ENCODE measurements at regions not wholly inside any gene's neighbourhood (a gene's known extent, or its start where the extent isn't known, plus 50 kb on each side); places are given as distances from the start of the nearest gene placed in this dataset.

GRCh38 chr4:178351185-178351584 lies 908.9 kb upstream of the AGA start:
- ATAC-seq (ENCODE audit: poor library complexity) (no peak), DNase-seq (no peak)
- intact Hi-C loops (cut with DNase I) = no loop called here

DNA sequence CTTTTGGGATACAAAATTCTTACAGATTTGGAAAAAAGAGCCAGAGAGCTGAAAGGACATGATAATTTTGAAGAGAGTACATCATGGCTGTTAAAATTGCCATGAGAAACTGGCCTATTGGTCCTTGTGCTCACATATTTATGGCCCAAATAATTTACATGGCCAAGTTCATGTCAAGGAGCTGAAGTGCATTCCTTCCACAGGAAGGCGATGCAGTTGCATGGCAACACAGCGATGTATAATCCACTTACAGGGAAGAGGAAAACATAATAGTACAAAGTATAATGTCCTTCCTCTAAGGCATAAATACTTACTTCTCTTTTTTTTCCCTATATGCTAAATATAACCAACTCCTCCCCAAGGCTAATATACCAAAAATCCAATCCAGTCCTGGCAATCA lies 914.5 kb upstream of the AGA start:
- intact Hi-C loops (cut with DNase I) = no loop called here
- ATAC-seq (ENCODE audit: poor library complexity) = no peak
- DNase-seq = no peak

DNA sequence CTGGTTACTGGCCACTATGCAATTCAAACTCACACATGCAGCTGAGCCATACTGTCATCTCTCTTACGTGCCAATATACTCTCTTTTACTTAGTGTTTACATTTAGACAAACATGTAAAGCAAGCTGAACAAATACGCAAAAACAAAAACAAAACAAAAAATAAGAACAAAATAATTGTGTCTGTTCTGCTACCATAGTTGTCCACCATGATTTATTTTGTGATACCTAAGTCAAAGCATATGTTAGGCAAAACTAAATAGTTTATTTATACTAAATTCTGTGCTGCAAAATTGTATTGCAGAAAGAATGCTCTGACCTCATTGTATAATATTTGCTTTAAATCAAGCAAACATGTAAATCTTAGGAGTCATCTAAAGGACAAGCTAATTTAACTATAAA lies 943.2 kb upstream of the AGA start:
- intact Hi-C loops (cut with DNase I) = no loop called here
- DNase-seq = no peak
- ATAC-seq (ENCODE audit: poor library complexity) = no peak

GRCh38 chr4:178387756-178388155 lies 945.5 kb upstream of the AGA start:
- intact Hi-C loops (cut with DNase I) = no loop called here
- ATAC-seq (ENCODE audit: poor library complexity) (no peak), DNase-seq (no peak)

GRCh38 chr4:178395798-178396197 lies 953.6 kb upstream of the AGA start:
- ATAC-seq (ENCODE audit: poor library complexity) = no peak
- intact Hi-C loops (cut with DNase I) = no loop called here
- no peak for DNase-seq

GRCh38 chr4:178412455-178412854 lies 970.2 kb upstream of the AGA start:
- DNase-seq = no peak
- ATAC-seq (ENCODE audit: poor library complexity) = no peak
- intact Hi-C loops (cut with DNase I) = no loop called here

- ATAC-seq (ENCODE audit: poor library complexity) = no peak
- intact Hi-C loops (cut with DNase I) = no loop called here
- no peak for DNase-seq
Observed at GRCh38 chr4:178414042-178414441, 971.8 kb upstream of the AGA start.

GRCh38 chr4:178414881-178415446 lies 972.7 kb upstream of the AGA start:
- intact Hi-C loops (cut with DNase I) = no loop called here
- DNase-seq (no peak), ATAC-seq (ENCODE audit: poor library complexity) (no peak)

DNA sequence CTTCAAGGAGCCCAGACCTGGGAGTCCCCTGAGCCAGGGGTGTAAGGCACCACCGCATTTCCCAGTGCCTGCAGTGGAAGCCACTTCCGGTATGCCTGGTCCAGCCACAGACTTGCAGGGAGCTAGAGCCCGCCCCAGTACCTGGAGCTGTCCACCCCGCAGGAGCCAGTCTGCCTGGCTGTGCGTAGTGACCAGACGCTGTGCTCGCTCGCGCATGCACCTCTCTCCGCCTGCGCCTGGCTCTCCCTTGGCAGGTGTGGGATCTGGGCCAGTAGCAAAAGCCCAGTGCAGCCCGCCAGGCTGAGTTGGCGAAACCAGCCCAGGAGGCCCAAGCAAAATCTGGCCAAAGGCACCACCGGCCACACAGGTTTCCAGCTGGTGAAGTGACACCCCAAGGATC lies 973.7 kb upstream of the AGA start:
- intact Hi-C loops (cut with DNase I) = no loop called here
- DNase-seq (no peak), ATAC-seq (ENCODE audit: poor library complexity) (no peak)

- no peak for DNase-seq
- peak; percentile 43 for ATAC-seq (ENCODE audit: poor library complexity)
- intact Hi-C loops (cut with DNase I) = no loop called here
Observed at GRCh38 chr4:178423366-178423765, 981.1 kb upstream of the AGA start.

GRCh38 chr4:178426871-178427270 lies 984.6 kb upstream of the AGA start:
- no peak for DNase-seq
- no peak for ATAC-seq (ENCODE audit: poor library complexity)
- intact Hi-C loops (cut with DNase I) = no loop called here

DNA sequence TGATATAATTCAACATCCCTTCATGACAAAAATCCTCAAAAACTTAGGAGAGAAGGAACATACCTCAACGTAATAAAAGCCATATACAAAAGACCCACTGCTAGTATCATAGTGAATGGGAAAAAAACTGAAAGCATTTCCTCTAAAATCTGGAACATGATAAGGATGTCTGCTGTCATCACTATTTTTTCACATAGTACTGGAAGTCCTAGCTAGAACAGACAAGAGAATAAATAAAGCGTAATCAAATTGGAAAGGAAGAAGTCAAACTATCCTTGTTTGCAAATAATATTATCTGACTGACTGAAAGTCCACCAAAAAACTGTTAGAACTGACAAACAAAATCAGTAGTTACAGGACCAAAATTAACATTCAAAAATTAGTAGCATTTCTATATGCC lies 985.4 kb upstream of the AGA start:
- ATAC-seq (ENCODE audit: poor library complexity) = no peak
- intact Hi-C loops (cut with DNase I) = no loop called here
- DNase-seq = no peak

DNA sequence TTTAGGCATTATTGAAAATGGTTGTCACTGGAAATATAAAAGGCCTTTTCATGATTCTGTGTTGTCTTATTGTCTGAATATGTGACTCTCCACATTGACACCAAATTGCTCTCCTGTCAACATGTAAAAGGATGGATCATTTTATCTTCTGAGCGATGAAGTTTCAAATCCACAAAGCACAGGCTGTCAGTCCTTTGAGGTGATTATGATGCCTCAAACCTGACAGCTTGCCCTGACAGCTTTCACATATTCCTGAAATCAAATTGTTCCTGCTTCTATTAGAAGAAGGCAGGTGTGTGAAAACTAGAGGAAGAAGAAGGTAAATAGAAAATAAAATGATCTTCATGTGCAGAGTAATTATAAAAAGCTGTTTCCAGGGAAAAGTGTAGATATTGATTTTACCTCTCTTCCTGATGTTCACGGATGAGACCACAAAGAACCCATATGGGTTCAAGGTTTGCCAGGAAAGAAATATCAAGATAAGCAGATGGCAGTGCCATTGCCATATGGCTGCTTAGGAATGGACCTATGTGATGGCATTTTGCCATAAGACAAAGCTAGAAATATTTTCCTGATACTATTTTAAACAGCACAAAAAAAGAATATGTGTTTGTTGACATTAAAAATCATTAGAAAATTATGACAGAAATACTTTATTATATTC lies 1006.3 kb upstream of the AGA start:
- intact Hi-C loops (cut with DNase I) = no loop called here
- DNase-seq (no peak), ATAC-seq (ENCODE audit: poor library complexity) (no peak)

- ATAC-seq (ENCODE audit: poor library complexity) (no peak), DNase-seq (no peak)
- intact Hi-C loops (cut with DNase I) = no loop called here
Observed at GRCh38 chr4:178450614-178451013, 1008.4 kb upstream of the AGA start.

GRCh38 chr4:178453057-178453456 lies 1010.8 kb upstream of the AGA start:
- ATAC-seq (ENCODE audit: poor library complexity) = no peak
- DNase-seq = no peak
- intact Hi-C loops (cut with DNase I) = no loop called here

DNA sequence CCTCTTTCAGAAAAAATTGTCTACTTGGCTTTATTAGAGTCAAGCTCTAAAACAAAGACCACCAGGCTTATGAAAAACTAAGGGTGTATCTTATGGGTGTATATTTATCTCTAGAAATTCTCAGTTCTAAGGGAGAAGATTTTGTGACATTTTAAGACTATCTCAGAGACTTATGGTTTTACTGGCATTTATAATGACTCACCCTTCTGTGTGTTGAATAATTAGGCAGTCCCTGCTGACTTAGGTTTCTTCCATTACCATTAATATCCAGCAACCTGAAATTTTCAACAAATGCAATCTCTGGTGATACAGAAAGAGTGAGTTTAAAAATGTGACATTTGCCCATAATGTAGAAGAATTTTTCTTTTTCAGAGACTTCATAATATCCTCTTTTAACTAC lies 1015.0 kb upstream of the AGA start:
- no peak for ATAC-seq (ENCODE audit: poor library complexity)
- intact Hi-C loops (cut with DNase I) = no loop called here

DNA sequence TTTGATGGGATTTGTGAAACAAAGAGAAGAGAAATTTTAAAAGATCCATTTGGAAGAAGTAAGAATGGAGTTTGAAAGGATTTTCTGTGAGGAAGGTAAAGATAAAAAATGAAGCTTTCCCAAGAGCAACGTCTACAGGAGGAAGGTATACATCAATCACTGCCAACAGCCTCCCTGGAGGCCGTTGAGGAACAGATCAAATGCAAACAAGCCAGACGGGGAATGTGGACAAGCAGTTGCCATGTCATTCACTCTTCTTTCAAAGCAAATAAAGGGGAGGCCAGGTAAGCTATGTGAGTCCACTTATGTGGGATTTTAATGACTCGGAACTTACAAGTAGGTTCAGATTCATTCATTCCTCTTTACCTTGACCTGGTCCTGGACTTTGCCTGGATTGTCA lies 1020.5 kb upstream of the AGA start:
- intact Hi-C loops (cut with DNase I) = no loop called here
- DNase-seq = no peak
- ATAC-seq (ENCODE audit: poor library complexity) = no peak

More for the DNA sequence above, 1015.0 kb upstream of the AGA start:
- no peak for DNase-seq

GRCh38 chr4:178463747-178464146 lies 1021.5 kb upstream of the AGA start:
- ATAC-seq (ENCODE audit: poor library complexity) = no peak
- intact Hi-C loops (cut with DNase I) = no loop called here
- no peak for DNase-seq

DNA sequence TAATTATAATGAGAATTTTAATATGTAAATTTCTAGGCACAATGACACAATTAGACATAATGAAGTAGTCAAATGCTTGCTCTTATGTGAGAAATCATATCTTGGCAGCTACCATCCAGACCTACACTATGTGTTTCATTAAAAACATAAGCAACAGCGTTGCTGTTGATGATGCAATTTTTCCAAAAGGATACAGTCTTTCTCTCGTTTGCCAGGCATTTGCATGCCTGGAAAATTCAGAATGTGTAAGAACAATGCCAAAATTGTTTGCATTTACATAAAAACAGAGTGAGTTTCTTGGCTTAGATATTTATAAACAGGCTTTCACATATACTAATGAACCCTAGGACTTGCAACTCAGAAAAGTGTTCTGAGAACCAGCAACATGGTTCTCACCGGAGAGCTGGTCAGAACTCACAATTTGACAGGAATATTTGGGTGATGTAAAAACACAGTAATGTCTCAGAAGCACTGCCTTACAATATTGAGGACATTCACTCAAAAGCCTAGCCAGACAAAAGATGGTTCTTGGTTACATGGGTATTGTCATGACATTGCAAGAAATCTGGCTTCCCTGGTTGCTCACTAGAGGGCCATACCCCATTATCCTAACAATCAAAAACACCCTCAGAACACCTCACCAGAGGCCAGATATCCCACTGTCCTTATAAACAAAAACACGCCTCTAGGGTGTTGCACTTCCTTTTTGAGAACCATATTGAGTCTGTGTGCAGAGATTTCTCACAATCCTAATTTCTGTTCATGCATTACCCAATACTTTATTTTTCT lies 1029.0 kb upstream of the AGA start:
- no peak for ATAC-seq (ENCODE audit: poor library complexity)
- no peak for DNase-seq
- intact Hi-C loops (cut with DNase I) = no loop called here

DNA sequence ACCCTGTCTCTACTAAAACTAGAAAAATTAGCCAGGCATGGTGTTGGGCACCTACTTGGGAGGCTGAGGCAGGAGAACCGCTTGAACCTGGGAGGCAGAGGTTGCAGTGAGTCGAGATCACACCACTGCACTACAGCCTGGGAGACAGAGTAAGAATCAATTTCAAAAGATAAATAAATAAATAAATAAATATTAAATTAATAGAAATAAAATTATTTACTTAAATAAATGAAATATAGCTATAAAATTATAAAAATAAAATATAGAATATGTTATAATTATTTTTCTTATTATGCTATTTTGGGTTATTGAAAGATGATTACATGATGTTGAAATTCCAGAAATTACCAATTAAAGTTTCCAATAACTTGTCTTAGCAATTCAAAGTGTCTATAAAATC lies 1029.8 kb upstream of the AGA start:
- intact Hi-C loops (cut with DNase I) = no loop called here
- no peak for ATAC-seq (ENCODE audit: poor library complexity)
- DNase-seq = no peak

Data from Right ventricle myocardium superior (tissue), 1 donor.